ENCODE measurements at regions not wholly inside any gene's neighbourhood (a gene's known extent, or its start where the extent isn't known, plus 50 kb on each side); places are given as distances from the start of the nearest gene placed in this dataset.

DNA sequence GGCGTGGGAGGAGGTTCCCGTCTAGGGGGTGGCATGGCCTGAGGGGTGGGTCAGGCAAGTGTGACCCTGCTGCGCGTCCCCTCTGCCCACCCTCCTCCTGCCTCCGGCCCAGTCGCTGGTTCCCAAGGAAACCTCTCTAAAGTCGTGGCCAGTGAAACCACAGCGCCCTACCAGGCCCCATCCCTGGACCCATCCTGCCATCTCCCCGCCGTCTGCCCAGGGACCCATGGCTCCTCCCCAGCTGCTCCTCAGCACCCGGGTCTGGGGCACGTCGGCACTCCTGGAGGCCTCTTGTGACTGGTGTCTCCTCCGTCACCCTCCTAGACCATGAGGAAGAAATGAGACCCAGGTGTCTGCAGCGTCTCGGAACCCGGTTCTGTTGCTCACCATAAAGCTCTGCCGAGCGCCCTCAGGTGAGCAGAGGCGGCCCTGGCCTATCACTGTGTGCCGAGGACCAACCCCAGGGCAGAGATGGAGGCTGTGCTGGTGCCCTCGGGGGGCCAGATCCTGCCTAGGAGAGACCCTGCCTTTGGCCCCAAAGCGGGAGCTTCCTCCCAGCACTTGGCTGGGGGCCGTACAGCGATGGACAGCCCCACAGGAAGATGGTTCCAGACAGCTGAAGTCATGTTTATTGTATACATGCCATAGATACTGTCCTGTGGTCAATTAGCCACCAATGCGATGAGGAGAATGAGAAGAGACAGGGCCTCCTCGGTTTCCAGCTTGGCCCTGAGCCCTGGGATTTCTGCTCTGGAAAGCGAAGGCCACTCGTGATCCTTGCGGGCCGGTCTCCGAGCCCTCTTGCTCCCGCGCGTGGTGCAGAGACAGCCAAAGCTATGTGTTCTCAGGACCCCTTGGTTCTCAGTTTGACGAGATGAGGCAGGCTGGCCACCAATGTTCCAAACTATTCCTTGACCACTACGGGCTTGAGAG, 222.5 kb upstream of the RTL1 start:
- DNase-seq (ENCODE audit: extremely low read depth, low read depth), result no peak
- TF ChIP-seq, protein P1, sequence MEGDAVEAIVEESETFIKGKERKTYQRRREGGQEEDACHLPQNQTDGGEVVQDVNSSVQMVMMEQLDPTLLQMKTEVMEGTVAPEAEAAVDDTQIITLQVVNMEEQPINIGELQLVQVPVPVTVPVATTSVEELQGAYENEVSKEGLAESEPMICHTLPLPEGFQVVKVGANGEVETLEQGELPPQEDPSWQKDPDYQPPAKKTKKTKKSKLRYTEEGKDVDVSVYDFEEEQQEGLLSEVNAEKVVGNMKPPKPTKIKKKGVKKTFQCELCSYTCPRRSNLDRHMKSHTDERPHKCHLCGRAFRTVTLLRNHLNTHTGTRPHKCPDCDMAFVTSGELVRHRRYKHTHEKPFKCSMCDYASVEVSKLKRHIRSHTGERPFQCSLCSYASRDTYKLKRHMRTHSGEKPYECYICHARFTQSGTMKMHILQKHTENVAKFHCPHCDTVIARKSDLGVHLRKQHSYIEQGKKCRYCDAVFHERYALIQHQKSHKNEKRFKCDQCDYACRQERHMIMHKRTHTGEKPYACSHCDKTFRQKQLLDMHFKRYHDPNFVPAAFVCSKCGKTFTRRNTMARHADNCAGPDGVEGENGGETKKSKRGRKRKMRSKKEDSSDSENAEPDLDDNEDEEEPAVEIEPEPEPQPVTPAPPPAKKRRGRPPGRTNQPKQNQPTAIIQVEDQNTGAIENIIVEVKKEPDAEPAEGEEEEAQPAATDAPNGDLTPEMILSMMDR (IDR thresholded peaks at IDR 0.05; ENCODE audit: low read depth, low read length), result no peak

DNA sequence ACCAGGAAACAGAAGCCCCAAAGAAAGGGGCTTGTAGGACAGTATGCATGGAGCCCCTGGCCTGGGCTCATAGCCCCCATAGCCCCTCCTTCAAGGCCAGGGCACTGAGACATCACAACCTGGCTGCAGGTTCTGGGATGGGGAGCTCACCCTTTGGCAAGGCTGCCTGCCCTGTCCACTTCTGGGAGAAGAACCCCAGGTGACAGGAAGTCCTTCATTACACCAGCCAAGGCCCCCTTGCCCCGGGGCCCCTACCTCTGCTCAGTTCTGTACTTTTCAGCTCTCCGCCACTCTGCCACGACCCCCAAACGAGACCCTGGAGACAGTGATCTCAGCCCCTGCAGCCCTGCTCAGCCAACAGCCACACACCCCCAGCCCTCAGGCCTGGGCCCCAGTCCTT, 223.2 kb upstream of the RTL1 start:
- TF ChIP-seq, protein P1 (IDR thresholded peaks at IDR 0.05; ENCODE audit: low read depth, low read length), result no peak
- no peak for DNase-seq (ENCODE audit: extremely low read depth, low read depth)

DNA sequence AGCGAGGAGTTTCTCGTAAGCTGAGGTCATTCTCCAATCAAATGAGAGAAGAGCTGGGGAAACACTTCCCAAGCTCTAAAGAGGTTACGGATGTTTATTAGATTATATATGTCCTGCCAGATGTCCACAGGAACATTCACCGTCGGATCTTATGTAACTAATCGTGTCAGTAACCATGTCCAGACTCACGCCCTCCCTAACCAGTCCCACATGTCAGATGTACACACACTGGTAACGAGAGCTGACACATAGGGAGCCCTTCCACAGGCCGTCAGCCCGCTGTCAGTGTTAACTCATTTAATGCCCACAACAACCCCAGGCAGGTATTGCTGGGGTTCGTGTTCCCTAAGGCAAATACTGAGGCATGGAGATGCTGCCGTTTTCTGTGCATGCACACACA, 223.7 kb upstream of the RTL1 start:
- TF ChIP-seq, protein P1 (IDR thresholded peaks at IDR 0.05; ENCODE audit: low read depth, low read length), result no peak
- DNase-seq (ENCODE audit: extremely low read depth, low read depth), result no peak

DNA sequence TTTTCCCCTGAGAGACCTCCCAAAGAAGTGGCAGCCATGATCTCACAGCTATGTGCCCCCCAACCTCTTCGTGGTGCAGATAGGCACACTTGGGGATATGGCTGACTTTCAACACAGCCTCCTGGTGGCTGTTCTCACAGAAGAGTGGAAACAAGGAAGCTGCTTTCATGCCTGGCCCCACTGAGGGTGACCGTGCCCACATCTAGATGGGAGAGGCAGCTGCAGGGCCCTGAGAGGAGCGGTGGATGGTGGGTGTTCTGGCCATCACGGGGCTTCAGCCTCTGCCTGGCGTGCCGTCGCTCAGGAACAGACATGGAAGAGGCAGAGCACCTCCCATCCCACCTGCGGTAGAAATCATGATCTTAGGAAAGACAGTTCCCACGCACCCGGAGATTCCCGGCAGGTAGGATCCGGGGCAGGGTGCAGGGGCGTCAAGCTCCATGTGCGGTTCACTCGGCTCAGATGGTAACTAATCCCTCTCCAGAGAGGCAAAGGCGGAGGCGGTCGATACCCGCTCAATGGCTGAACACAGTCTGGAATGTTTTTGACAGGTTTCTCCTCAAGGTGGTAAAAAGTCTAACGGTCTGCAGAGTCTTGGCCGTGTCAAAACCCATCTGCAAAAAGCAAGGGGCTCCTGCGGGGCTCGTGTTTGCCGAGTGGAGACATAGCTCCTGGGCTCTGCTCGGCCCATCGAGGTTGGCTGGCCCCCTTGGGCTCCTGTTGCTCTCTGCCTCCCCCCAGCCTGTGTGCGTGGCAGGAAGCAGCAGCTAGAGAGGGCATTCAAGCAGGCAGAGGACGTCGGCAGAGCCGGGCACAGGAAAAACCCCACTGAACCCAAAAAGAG, 225.2 kb upstream of the RTL1 start:
- TF ChIP-seq, protein P1 (IDR thresholded peaks at IDR 0.05; ENCODE audit: low read depth, low read length), result no peak
- no peak for DNase-seq (ENCODE audit: extremely low read depth, low read depth)

DNA sequence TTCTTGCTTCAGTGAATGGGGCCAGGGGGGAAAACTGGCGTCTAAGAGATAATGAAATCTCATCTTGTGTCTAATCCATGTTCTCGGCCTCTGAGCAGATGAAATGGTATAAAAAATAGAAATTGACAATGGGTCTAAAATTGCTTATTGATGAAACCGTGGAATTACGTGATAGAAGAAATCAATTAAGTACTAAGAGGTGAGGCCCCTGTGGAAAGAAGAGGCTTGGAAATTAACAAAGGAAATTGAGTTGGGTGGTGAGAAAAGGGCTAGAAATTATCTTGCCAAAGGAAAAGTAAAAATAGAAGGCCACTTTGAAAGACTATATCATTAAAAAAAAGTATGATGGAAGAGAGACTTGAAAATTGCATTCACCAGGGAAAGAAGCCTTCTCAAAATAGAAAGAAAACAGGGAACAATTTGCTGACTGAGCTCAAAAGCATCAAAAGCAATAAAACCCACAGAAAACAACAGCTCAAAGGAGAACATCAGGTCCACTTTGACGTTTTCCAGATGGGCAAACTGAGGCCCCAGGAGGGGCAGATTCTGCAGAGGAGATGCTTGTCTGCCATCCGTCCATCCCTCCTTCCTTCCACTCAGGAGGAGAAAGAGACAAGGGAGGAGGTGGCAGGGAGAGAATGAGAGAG, 226.1 kb upstream of the RTL1 start:
- no peak for DNase-seq (ENCODE audit: extremely low read depth, low read depth)
- TF ChIP-seq, protein P1 (IDR thresholded peaks at IDR 0.05; ENCODE audit: low read depth, low read length), result no peak

DNA sequence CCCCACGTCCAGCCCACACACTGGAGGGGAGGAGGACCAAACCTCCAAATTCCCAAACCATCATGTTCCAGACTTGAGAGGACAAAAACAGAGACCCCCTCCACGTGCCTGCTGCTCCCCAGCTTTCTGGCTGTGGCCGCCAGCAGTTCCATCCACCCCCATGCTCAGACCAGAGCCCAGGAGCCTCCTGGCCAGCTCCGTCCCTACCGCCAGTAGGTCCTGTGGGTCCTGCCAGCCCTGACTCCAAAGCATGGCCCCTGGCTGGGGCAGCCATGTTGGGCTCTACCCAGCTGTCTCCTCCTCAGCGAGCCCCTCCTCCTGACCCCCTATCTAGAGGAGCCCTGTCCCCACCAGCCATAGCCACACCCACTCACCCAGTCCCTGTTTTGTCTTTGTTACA, 227.3 kb upstream of the RTL1 start:
- no peak for DNase-seq (ENCODE audit: extremely low read depth, low read depth)
- TF ChIP-seq, protein P1 (IDR thresholded peaks at IDR 0.05; ENCODE audit: low read depth, low read length), result no peak

All from AG09319 (cell line).